Keratinocyte (primary cell): ENCODE measurements at regions not wholly inside any gene's neighbourhood (a gene's known extent, or its start where the extent isn't known, plus 50 kb on each side); places are given as distances from the start of the nearest gene placed in this dataset.

Experiments
- DNase-seq: peaks from one replicate; pipeline ENCODE4 v3.0.0-alpha.2; 2011; ENCODE audit warnings: low read depth, missing footprints, low spot score
- FAIRE-seq: peaks from 2 replicates; lab custom pipeline; 2011; peaks lifted over from hg19 to GRCh38; lab: Jason Lieb, UNC
- H2AFZ ChIP-seq: 2 replicates; pipeline ENCODE4 v1.6.0; 2012; ENCODE audit warnings: low read length, control low read depth, inconsistent platforms; ENCODE audit not compliant: control insufficient read depth
- H3K27ac ChIP-seq: 2 replicates; pipeline ENCODE4 v1.5.1; 2011; ENCODE audit warnings: low read length; ENCODE audit not compliant: control insufficient read depth, insufficient read depth
- H3K27me3 ChIP-seq: 3 replicates; pipeline ENCODE4 v1.6.0; 2011; ENCODE audit warnings: low read length; ENCODE audit not compliant: control insufficient read depth, insufficient read depth; ENCODE audit errors: extremely low read depth
- H3K36me3 ChIP-seq, 2 experiments: 2 replicates in 1 of 2; 3 replicates in 1 of 2; pipeline ENCODE4 v1.5.1; 2011; ENCODE audit warnings: low read length in 2 of 2, mild to moderate bottlenecking in 1 of 2; ENCODE audit not compliant: control insufficient read depth in 2 of 2, insufficient read depth in 2 of 2; ENCODE audit errors: extremely low read depth in 1 of 2
- H3K4me1 ChIP-seq: 3 replicates; pipeline ENCODE4 v1.5.1; 2011; ENCODE audit warnings: low read length; ENCODE audit not compliant: control insufficient read depth, insufficient read depth; ENCODE audit errors: extremely low read depth
- H3K4me2 ChIP-seq: 3 replicates; pipeline ENCODE4 v1.6.0; 2011; ENCODE audit warnings: low read depth, low read length; ENCODE audit not compliant: control insufficient read depth, insufficient read depth; ENCODE audit errors: extremely low read depth
- H3K4me3 ChIP-seq, 3 experiments: fragments of 200-600 bp in 1 of 3; sonication (generic) in 1 of 3; 2 replicates in 2 of 3; 3 replicates in 1 of 3; pipeline ENCODE4 v1.5.1; 2011 to 2016; ENCODE audit warnings: low read length in 3 of 3, mild to moderate bottlenecking in 3 of 3, control low read depth in 2 of 3, inconsistent platforms in 1 of 3, low read depth in 1 of 3, mixed read lengths in 1 of 3, mixed run types in 1 of 3, moderate library complexity in 1 of 3; ENCODE audit not compliant: control insufficient read depth in 2 of 3, insufficient read depth in 2 of 3; ENCODE audit errors: extremely low read depth in 1 of 3
- H3K79me2 ChIP-seq: 2 replicates; pipeline ENCODE4 v1.6.0; 2012; ENCODE audit warnings: low read length; ENCODE audit not compliant: control insufficient read depth, insufficient read depth
- H3K9ac ChIP-seq: 3 replicates; pipeline ENCODE4 v1.6.0; 2011; ENCODE audit warnings: low read length; ENCODE audit not compliant: control insufficient read depth, insufficient read depth; ENCODE audit errors: extremely low read depth
- H3K9me1 ChIP-seq: 3 replicates; pipeline ENCODE4 v1.6.0; 2011; ENCODE audit warnings: low read length; ENCODE audit not compliant: control insufficient read depth, insufficient read depth; ENCODE audit errors: extremely low read depth
- H3K9me3 ChIP-seq: 2 replicates; pipeline ENCODE4 v1.5.1; 2012; ENCODE audit warnings: low read depth, low read length; ENCODE audit not compliant: control insufficient read depth
- H4K20me1 ChIP-seq: 3 replicates; pipeline ENCODE4 v1.6.0; 2011; ENCODE audit warnings: low read length; ENCODE audit not compliant: control insufficient read depth, insufficient read depth; ENCODE audit errors: extremely low read depth
- EZH2 ChIP-seq: IDR thresholded peaks from one replicate; pipeline ENCODE4 v1.6.1; 2012; ENCODE audit warnings: inconsistent platforms, mild to moderate bottlenecking, low read length, moderate library complexity
- dilution Hi-C: fragments of 300-500 bp; cut with MboI; formaldehyde crosslinking; loops from one replicate; pipeline ENCODE4 v1.7.0; 2020; ENCODE audit warnings: low sequenced_read_pairs; ENCODE audit not compliant: extremely low pct_ligation_motif_present
- TF ChIP-seq, protein P1 (sequence below), 3 experiments: IDR thresholded peaks in 1 of 3; conservative IDR thresholded peaks in 1 of 3; optimal IDR thresholded peaks in 1 of 3; 2 replicates in 2 of 3; 3 replicates in 1 of 3; pipeline versions ENCODE3 to v1.5.1; 2011; ENCODE audit warnings: low read length in 3 of 3, mild to moderate bottlenecking in 3 of 3, moderate library complexity in 2 of 3, control low read depth in 1 of 3, inconsistent platforms in 1 of 3; ENCODE audit not compliant: insufficient read depth in 2 of 3; ENCODE audit errors: extremely low read depth in 1 of 3

DNA sequence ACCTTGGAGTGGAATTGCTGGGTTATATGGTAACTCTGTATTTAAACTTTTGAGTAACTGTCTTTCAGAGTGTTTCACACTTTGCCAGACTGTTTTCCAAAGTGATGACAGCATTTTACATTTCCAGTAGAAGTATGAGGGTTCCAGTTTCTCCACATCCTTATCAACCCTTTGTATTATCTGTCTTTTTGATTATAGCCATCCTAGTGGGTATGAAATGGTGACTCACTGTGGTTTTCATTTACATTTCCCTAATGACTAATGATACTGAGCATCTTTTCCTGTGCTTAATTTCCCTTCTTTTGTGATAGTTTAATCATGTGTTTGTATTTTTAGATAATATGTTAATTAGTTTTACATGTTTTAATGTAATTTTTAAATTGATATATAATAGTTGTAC, 138.1 kb upstream of the DAZL start:
- peaks cover 2% of the 10 kb centered on the region for H3K9me3 ChIP-seq
- TF ChIP-seq EZH2: no peak
- TF ChIP-seq, protein P1, sequence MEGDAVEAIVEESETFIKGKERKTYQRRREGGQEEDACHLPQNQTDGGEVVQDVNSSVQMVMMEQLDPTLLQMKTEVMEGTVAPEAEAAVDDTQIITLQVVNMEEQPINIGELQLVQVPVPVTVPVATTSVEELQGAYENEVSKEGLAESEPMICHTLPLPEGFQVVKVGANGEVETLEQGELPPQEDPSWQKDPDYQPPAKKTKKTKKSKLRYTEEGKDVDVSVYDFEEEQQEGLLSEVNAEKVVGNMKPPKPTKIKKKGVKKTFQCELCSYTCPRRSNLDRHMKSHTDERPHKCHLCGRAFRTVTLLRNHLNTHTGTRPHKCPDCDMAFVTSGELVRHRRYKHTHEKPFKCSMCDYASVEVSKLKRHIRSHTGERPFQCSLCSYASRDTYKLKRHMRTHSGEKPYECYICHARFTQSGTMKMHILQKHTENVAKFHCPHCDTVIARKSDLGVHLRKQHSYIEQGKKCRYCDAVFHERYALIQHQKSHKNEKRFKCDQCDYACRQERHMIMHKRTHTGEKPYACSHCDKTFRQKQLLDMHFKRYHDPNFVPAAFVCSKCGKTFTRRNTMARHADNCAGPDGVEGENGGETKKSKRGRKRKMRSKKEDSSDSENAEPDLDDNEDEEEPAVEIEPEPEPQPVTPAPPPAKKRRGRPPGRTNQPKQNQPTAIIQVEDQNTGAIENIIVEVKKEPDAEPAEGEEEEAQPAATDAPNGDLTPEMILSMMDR (optimal IDR thresholded peaks at IDR 0.05 in 1 of 3, IDR thresholded peaks at IDR 0.05 in 1 of 3, conservative IDR thresholded peaks at IDR 0.05 in 1 of 3; ENCODE audit: extremely low read depth in 1 of 3, insufficient read depth in 2 of 3, low read length in 3 of 3): no peak
- no peak overlapping the region for H2AFZ ChIP-seq
- H4K20me1 ChIP-seq: no peaks in the 10 kb centered on the region
- H3K27ac ChIP-seq: no peak overlapping the region
- no peaks in the 10 kb centered on the region for H3K9me1 ChIP-seq
- no peaks in the 10 kb centered on the region for H3K27me3 ChIP-seq
- no peaks in the 10 kb centered on the region for H3K79me2 ChIP-seq
- H3K4me2 ChIP-seq: no peak overlapping the region
- no peak for DNase-seq
- FAIRE-seq: no peak
- dilution Hi-C loops: no loop called here
- H3K36me3 ChIP-seq: no peaks in the 10 kb centered on the region
- H3K4me3 ChIP-seq: no peak overlapping the region
- peaks cover 6% of the 10 kb centered on the region for H3K4me1 ChIP-seq
- no peak overlapping the region for H3K9ac ChIP-seq

DNA sequence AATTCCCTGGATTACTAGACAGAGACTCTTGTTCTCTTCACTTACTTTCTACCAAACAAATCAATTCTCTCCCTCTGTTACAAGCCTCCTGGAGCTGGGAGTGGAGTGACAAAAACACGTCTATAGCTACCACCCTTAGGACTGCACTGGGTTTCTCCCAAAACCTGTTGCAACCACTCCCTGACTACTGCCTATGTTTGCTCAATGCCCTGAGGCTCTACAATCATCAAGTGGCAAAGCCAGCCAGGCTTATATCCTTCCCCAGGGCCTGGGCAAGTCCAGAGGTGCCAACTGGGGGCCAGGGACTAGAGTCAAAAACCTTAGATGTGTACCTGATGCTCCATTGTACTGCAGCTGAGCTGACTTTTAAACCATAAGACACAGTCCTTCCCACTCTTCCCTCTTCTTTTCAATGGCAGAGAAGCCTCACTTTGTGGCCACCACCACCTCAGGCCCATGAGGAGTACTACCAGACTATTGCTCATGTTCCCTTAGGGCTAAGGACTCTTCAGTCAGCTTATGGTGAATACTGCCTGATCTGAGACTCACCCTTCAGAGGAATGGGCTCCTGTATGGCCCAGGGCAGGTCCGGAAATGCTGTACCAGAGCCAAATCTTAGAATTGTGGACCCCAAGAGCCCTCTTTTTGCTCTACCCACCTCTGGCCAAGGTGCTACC, 125.4 kb upstream of the PLCL2 start:
- H3K79me2 ChIP-seq: no peaks in the 10 kb centered on the region
- DNase-seq (peak; percentile 7), FAIRE-seq (no peak)
- no peaks in the 10 kb centered on the region for H3K36me3 ChIP-seq
- no peak overlapping the region for H2AFZ ChIP-seq
- no peaks in the 10 kb centered on the region for H3K9me1 ChIP-seq
- no peaks in the 10 kb centered on the region for H4K20me1 ChIP-seq
- no peak overlapping the region for H3K4me2 ChIP-seq
- TF ChIP-seq, protein P1 (optimal IDR thresholded peaks at IDR 0.05 in 1 of 3, IDR thresholded peaks at IDR 0.05 in 1 of 3, conservative IDR thresholded peaks at IDR 0.05 in 1 of 3; ENCODE audit: extremely low read depth in 1 of 3, insufficient read depth in 2 of 3, low read length in 3 of 3): no peak
- no peak for TF ChIP-seq EZH2
- H3K4me3 ChIP-seq: no peak overlapping the region
- H3K4me1 ChIP-seq: peaks cover 8% of the 10 kb centered on the region
- dilution Hi-C loops: no loop called here
- no peak overlapping the region for H3K27ac ChIP-seq
- no peaks in the 10 kb centered on the region for H3K27me3 ChIP-seq
- no peak overlapping the region for H3K9ac ChIP-seq
- H3K9me3 ChIP-seq: no peaks in the 10 kb centered on the region
